ENCODE measurements at regions not wholly inside any gene's neighbourhood (a gene's known extent, or its start where the extent isn't known, plus 50 kb on each side); places are given as distances from the start of the nearest gene placed in this dataset.

DNA sequence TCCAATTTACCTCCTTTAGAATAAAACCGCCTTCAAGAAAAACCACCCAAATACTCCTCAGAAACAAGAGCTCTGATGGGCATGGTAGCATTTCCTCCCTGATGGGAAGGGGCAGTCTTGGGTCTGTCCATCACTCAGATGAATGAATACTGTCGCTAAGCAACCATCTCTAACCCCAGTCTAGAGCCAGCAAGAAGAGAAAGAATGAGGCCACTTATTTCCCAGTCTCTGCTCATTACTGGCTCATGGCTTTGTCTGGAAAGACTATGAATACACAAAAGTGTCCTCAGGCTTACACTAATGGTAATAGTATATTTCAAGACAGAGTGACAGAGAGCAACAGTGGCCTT is 51.0 kb upstream of the F3 start:
- H3K4me3 ChIP-seq (replicated peaks; ENCODE audit: low read depth, low read length): no peak overlapping the region
- TF ChIP-seq, protein P1, sequence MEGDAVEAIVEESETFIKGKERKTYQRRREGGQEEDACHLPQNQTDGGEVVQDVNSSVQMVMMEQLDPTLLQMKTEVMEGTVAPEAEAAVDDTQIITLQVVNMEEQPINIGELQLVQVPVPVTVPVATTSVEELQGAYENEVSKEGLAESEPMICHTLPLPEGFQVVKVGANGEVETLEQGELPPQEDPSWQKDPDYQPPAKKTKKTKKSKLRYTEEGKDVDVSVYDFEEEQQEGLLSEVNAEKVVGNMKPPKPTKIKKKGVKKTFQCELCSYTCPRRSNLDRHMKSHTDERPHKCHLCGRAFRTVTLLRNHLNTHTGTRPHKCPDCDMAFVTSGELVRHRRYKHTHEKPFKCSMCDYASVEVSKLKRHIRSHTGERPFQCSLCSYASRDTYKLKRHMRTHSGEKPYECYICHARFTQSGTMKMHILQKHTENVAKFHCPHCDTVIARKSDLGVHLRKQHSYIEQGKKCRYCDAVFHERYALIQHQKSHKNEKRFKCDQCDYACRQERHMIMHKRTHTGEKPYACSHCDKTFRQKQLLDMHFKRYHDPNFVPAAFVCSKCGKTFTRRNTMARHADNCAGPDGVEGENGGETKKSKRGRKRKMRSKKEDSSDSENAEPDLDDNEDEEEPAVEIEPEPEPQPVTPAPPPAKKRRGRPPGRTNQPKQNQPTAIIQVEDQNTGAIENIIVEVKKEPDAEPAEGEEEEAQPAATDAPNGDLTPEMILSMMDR (IDR thresholded peaks at IDR 0.05; ENCODE audit: low read length, missing control alignments): no peak
- no peak for DNase-seq (ENCODE audit: low read depth)

DNA sequence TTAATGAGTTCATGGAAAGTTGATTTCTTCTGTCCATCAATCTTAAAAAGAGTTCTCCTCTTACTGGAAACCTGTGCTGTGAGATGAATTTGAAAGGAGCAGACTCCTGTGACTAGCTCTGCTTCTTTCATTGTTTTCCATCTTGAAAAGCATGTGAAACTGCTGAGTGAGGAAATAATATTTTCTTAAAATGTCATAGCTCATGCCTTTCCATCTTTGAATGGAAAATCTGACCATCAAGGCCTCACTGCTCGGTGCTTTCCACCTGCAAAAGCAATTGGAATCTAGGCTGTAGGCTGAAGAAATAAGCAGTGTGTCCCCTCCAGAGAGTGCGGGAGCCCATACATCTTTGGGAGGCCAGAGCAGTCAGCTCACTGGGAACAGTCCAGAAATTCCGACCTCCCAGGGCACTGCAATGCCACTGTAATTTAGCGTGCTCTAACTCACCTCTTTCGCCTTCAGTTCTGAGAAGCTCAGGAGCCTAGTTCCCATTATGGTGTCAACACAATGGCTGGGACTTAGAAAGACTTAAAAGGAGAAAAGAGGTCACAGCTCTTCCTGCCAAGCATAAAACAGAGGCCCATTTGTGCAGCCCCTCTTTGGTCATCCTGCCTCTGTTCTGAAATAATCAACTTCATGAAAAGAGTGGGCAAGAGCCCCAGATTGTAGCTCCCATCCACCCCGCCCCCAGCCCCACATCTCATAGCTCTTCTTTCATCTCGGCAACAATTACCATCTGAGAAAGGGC is 50.4 kb upstream of the F3 start:
- H3K4me3 ChIP-seq (replicated peaks; ENCODE audit: low read depth, low read length): no peak overlapping the region
- TF ChIP-seq, protein P1 (IDR thresholded peaks at IDR 0.05; ENCODE audit: low read length, missing control alignments): no peak
- no peak for DNase-seq (ENCODE audit: low read depth)

Data from fibroblast of pulmonary artery (primary cell).